ENCODE measurements at regions not wholly inside any gene's neighbourhood (a gene's known extent, or its start where the extent isn't known, plus 50 kb on each side); places are given as distances from the start of the nearest gene placed in this dataset.

DNA sequence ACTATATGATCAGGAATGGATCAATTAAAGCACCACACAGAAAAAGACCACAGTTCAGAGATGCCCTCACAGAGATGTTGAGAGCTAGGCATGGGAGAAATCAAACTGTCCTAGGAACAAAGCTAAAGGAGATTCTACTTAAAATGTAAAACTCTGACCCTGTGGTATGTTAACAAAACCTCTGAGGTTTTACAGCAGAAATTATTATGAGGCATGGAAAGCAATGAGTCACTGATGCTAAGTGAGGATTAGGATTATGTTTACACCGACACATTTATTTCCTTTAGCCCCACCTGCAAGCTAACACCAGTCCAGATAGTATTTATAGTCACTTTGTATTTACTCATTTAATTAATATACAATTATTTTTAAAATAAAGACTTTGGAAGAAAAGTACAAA, 1242.2 kb downstream of the OTOL1 start:
- H3K9me3 ChIP-seq (replicated peaks; ENCODE audit: control insufficient read depth, insufficient read depth, low read length), result no peaks in the 10 kb centered on the region
- H3K27me3 ChIP-seq (replicated peaks in 1 of 2; ENCODE audit: control insufficient read depth in 2 of 2, insufficient read depth in 2 of 2, low read length in 1 of 2), result no peaks in the 10 kb centered on the region
- no peak for ATAC-seq
- ChIA-PET POLR2A (no interaction called here), CTCF (no interaction called here), SMC1A (ENCODE audit: uncharacterized antibody, unreplicated experiment) (interaction anchor here (1.2 kb wide), 1 partner anchor 50 kb away, joined by 3 read pairs; no protein-coding TSS in a partner anchor), RAD21 (ENCODE audit: unreplicated experiment) (no interaction called here)
- H3K9ac ChIP-seq (ENCODE audit: control insufficient read depth, insufficient read depth, low read length), result no peak overlapping the region
- in situ Hi-C loops (cut with MboI) (no loop called here), intact Hi-C loops (cut with micrococcal nuclease; ENCODE audit: unreplicated experiment) (no loop called here)
- WGBS (ENCODE audit: insufficient coverage, insufficient replicate concordance, low lambda C conversion rate, missing lambda C conversion rate), result 0% methylated on average over 1 of the region's 1 CpG
- H3K4me3 ChIP-seq, result no peak overlapping the region
- H3K79me2 ChIP-seq (ENCODE audit: control insufficient read depth, insufficient read depth, low read length), result no peaks in the 10 kb centered on the region
- H3K36me3 ChIP-seq (ENCODE audit: control insufficient read depth in 2 of 2, insufficient read depth in 2 of 2, low read length in 1 of 2), result no peaks in the 10 kb centered on the region
- H2AFZ ChIP-seq (ENCODE audit: control insufficient read depth, low read depth, low read length), result no peak overlapping the region
- H3K27ac ChIP-seq (ENCODE audit: control insufficient read depth, insufficient read depth), result no peak overlapping the region
- FAIRE-seq, result no peak
- no peak overlapping the region for H3K4me2 ChIP-seq (ENCODE audit: control insufficient read depth, insufficient read depth)
- no peaks in the 10 kb centered on the region for H3K4me1 ChIP-seq (ENCODE audit: control insufficient read depth, insufficient read depth, low read length)
- H4K20me1 ChIP-seq (ENCODE audit: control insufficient read depth, insufficient read depth), result no peaks in the 10 kb centered on the region
- BruUV-seq (replicated peaks), result no TSS peak
- TF ChIP-seq RUNX3 (IDR thresholded peaks at IDR 0.05; ENCODE audit: low read length) (no peak), BHLHE40 (IDR thresholded peaks at IDR 0.05; ENCODE audit: borderline replicate concordance in 1 of 2, low read depth in 2 of 2, low read length in 1 of 2) (no peak), NR2C2 (IDR thresholded peaks at IDR 0.05; ENCODE audit: borderline replicate concordance, control insufficient read depth, insufficient read length, low read depth) (no peak), SMAD1 (IDR thresholded peaks at IDR 0.05; ENCODE audit: low read depth, partially characterized antibody) (no peak), ZBED1 (IDR thresholded peaks at IDR 0.05; ENCODE audit: borderline replicate concordance) (no peak), KLF5 (IDR thresholded peaks at IDR 0.05; ENCODE audit: partially characterized antibody) (no peak), FOS (IDR thresholded peaks at IDR 0.05; ENCODE audit: borderline replicate concordance, extremely low read depth, insufficient read length) (no peak), YY1 (IDR thresholded peaks at IDR 0.05; ENCODE audit: low read depth, low read length) (no peak), ATF7 (IDR thresholded peaks at IDR 0.05; ENCODE audit: low read depth) (no peak)
- TF ChIP-seq, protein P1, sequence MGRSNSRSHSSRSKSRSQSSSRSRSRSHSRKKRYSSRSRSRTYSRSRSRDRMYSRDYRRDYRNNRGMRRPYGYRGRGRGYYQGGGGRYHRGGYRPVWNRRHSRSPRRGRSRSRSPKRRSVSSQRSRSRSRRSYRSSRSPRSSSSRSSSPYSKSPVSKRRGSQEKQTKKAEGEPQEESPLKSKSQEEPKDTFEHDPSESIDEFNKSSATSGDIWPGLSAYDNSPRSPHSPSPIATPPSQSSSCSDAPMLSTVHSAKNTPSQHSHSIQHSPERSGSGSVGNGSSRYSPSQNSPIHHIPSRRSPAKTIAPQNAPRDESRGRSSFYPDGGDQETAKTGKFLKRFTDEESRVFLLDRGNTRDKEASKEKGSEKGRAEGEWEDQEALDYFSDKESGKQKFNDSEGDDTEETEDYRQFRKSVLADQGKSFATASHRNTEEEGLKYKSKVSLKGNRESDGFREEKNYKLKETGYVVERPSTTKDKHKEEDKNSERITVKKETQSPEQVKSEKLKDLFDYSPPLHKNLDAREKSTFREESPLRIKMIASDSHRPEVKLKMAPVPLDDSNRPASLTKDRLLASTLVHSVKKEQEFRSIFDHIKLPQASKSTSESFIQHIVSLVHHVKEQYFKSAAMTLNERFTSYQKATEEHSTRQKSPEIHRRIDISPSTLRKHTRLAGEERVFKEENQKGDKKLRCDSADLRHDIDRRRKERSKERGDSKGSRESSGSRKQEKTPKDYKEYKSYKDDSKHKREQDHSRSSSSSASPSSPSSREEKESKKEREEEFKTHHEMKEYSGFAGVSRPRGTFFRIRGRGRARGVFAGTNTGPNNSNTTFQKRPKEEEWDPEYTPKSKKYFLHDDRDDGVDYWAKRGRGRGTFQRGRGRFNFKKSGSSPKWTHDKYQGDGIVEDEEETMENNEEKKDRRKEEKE (IDR thresholded peaks at IDR 0.05), result no peak
- TF ChIP-seq, protein P2, sequence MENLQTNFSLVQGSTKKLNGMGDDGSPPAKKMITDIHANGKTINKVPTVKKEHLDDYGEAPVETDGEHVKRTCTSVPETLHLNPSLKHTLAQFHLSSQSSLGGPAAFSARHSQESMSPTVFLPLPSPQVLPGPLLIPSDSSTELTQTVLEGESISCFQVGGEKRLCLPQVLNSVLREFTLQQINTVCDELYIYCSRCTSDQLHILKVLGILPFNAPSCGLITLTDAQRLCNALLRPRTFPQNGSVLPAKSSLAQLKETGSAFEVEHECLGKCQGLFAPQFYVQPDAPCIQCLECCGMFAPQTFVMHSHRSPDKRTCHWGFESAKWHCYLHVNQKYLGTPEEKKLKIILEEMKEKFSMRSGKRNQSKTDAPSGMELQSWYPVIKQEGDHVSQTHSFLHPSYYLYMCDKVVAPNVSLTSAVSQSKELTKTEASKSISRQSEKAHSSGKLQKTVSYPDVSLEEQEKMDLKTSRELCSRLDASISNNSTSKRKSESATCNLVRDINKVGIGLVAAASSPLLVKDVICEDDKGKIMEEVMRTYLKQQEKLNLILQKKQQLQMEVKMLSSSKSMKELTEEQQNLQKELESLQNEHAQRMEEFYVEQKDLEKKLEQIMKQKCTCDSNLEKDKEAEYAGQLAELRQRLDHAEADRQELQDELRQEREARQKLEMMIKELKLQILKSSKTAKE (IDR thresholded peaks at IDR 0.05; ENCODE audit: low read depth, poor library complexity, severe bottlenecking), result no peak
- TF ChIP-seq, protein P3, sequence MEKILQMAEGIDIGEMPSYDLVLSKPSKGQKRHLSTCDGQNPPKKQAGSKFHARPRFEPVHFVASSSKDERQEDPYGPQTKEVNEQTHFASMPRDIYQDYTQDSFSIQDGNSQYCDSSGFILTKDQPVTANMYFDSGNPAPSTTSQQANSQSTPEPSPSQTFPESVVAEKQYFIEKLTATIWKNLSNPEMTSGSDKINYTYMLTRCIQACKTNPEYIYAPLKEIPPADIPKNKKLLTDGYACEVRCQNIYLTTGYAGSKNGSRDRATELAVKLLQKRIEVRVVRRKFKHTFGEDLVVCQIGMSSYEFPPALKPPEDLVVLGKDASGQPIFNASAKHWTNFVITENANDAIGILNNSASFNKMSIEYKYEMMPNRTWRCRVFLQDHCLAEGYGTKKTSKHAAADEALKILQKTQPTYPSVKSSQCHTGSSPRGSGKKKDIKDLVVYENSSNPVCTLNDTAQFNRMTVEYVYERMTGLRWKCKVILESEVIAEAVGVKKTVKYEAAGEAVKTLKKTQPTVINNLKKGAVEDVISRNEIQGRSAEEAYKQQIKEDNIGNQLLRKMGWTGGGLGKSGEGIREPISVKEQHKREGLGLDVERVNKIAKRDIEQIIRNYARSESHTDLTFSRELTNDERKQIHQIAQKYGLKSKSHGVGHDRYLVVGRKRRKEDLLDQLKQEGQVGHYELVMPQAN (conservative IDR thresholded peaks at IDR 0.05), result no peak
- no peak for DNase-seq (ENCODE audit: low read depth, low spot score)
